ENCODE measurements at regions not wholly inside any gene's neighbourhood (a gene's known extent, or its start where the extent isn't known, plus 50 kb on each side); places are given as distances from the start of the nearest gene placed in this dataset.

DNA sequence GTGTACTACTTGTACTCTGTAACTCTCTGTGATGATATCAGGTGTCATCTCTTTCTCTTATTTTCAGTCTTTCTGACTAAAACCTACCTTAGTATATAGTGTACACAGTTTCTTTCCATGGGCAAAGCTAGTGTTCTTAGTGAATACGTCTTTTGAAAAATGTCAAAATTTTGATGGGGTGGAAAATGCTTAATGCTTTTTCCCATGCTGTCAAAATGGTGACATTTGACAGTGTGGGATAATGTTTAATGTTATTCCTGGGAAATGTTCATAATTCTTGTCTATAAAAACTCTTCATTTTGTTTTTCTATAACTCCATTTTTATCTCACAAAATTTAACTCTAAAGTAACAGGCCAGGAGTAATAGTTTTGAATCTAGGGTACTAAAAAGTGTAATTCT is 742.7 kb upstream of the FOXG1 start:
- Histone ChIP-seq H3K4me3 (no peak overlapping the region), H3K36me3 (no peaks in the 10 kb centered on the region), H3K27ac (no peak overlapping the region), H3K9me3 (no peaks in the 10 kb centered on the region), H3K27me3 (no peaks in the 10 kb centered on the region), H3K4me1 (no peaks in the 10 kb centered on the region)
- intact Hi-C loops (cut with DNase I; ENCODE audit: low total_unique reads), result no loop called here
- TF ChIP-seq POLR2A (IDR thresholded peaks at IDR 0.05), result no peak
- TF ChIP-seq EP300 (IDR thresholded peaks at IDR 0.05; ENCODE audit: low read depth), result no peak
- TF ChIP-seq, protein P1, sequence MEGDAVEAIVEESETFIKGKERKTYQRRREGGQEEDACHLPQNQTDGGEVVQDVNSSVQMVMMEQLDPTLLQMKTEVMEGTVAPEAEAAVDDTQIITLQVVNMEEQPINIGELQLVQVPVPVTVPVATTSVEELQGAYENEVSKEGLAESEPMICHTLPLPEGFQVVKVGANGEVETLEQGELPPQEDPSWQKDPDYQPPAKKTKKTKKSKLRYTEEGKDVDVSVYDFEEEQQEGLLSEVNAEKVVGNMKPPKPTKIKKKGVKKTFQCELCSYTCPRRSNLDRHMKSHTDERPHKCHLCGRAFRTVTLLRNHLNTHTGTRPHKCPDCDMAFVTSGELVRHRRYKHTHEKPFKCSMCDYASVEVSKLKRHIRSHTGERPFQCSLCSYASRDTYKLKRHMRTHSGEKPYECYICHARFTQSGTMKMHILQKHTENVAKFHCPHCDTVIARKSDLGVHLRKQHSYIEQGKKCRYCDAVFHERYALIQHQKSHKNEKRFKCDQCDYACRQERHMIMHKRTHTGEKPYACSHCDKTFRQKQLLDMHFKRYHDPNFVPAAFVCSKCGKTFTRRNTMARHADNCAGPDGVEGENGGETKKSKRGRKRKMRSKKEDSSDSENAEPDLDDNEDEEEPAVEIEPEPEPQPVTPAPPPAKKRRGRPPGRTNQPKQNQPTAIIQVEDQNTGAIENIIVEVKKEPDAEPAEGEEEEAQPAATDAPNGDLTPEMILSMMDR (IDR thresholded peaks at IDR 0.05), result no peak
- TF ChIP-seq POLR2AphosphoS5 (IDR thresholded peaks at IDR 0.05), result no peak
- no peak for DNase-seq
- in situ Hi-C loops (cut with MboI; ENCODE audit: low pct_ligation_motif_present in 1 of 4, low pct_unique_long_range_greater_than_20kb in 1 of 4, low sequenced_read_pairs in 3 of 4), result no loop called here
- WGBS, 2 donors (ENCODE audit: low coverage in 1 of 2), result 70 to 82% methylated on average over 1 of the region's 1 CpG

GRCh38 chr14:28052251-28052650 is 714.3 kb upstream of the FOXG1 start:
- Histone ChIP-seq H3K27ac (no peak overlapping the region), H3K9me3 (no peaks in the 10 kb centered on the region), H3K4me3 (no peak overlapping the region), H3K4me1 (no peaks in the 10 kb centered on the region), H3K27me3 (no peaks in the 10 kb centered on the region), H3K36me3 (no peaks in the 10 kb centered on the region)
- DNase-seq, result no peak
- in situ Hi-C loops (cut with MboI; ENCODE audit: low pct_ligation_motif_present in 1 of 4, low pct_unique_long_range_greater_than_20kb in 1 of 4, low sequenced_read_pairs in 3 of 4), result no loop called here
- 72 to 77% methylated on average over 3 of the region's 3 CpGs for WGBS, 2 donors (ENCODE audit: low coverage in 1 of 2)
- intact Hi-C loops (cut with DNase I; ENCODE audit: low total_unique reads), result no loop called here
- no peak for TF ChIP-seq POLR2AphosphoS5 (IDR thresholded peaks at IDR 0.05)
- no peak for TF ChIP-seq POLR2A (IDR thresholded peaks at IDR 0.05)
- no peak for TF ChIP-seq EP300 (IDR thresholded peaks at IDR 0.05; ENCODE audit: low read depth)
- TF ChIP-seq, protein P1 (IDR thresholded peaks at IDR 0.05), result no peak

- in situ Hi-C loops (cut with MboI; ENCODE audit: low pct_ligation_motif_present in 1 of 4, low pct_unique_long_range_greater_than_20kb in 1 of 4, low sequenced_read_pairs in 3 of 4), result no loop called here
- no peaks in the 10 kb centered on the region for H3K36me3 ChIP-seq
- no peak overlapping the region for H3K4me3 ChIP-seq
- WGBS, 2 donors (ENCODE audit: low coverage in 1 of 2), result 94 to 95% methylated on average over 3 of the region's 3 CpGs
- H3K4me1 ChIP-seq, result peaks cover 0 to 5% (median 0%) of the 10 kb centered on the region in 4 donors
- intact Hi-C loops (cut with DNase I; ENCODE audit: low total_unique reads), result no loop called here
- no peaks in the 10 kb centered on the region for H3K27me3 ChIP-seq
- H3K9me3 ChIP-seq, result no peaks in the 10 kb centered on the region
- DNase-seq, result no peak
- TF ChIP-seq POLR2A (IDR thresholded peaks at IDR 0.05), result no peak
- no peak for TF ChIP-seq EP300 (IDR thresholded peaks at IDR 0.05; ENCODE audit: low read depth)
- TF ChIP-seq, protein P1 (IDR thresholded peaks at IDR 0.05), result no peak
- TF ChIP-seq POLR2AphosphoS5 (IDR thresholded peaks at IDR 0.05), result no peak
- no peak overlapping the region for H3K27ac ChIP-seq
Observed at GRCh38 chr14:28055008-28055407, 711.6 kb upstream of the FOXG1 start.

DNA sequence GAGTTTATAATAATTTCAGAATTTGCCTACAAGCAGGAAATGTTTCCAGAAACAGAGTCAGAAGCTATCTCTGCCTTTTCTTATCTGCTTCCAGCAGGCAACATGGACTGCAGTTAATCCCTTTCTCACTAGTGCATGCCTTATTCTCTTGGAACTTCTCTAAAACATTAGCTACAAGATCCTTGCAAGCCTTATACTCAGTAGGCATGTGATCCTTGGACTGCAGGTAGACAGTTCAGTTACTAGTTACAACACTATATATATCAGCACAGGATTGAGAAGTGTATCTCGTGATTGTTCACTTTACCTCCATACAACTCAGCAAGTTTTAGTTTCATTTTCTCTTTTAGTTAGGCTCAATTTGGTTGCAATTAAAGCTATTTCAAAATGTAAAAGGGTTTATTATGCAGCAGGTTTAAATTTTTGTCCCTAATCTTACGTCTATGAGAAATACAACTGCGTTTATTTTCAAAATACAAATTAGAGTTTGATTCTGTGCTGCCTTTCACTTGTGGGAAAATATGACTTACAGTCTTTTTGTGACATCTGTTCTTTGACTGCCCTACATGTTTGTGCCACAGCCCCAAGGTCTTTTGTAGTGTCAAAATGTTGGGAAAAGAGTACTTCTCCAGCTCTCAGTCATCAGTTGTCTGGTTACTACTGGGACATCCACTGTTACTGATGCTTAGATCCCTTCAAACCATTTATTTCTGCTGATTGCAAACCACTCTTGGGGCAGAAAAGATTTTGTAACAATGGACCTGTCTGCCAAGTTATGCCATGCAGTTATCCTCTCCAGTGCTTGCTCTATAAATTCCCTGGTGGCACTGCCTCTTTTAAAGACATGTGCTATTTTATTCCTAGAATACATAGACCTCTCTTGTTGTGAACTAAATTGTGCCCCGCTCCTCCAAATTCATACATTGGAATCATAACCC is 709.0 kb upstream of the FOXG1 start:
- WGBS, 2 donors (ENCODE audit: low coverage in 1 of 2), result 39 to 40% methylated on average over 4 of the region's 4 CpGs
- in situ Hi-C loops (cut with MboI; ENCODE audit: low pct_ligation_motif_present in 1 of 4, low pct_unique_long_range_greater_than_20kb in 1 of 4, low sequenced_read_pairs in 3 of 4), result no loop called here
- Histone ChIP-seq H3K9me3 (no peaks in the 10 kb centered on the region), H3K36me3 (no peaks in the 10 kb centered on the region), H3K4me1 (peaks cover 0 to 5% (median 0%) of the 10 kb centered on the region in 4 donors), H3K27ac (no peak overlapping the region), H3K4me3 (peak overlapping the region in 1 of 4 donors; percentile 30), H3K27me3 (no peaks in the 10 kb centered on the region)
- TF ChIP-seq EP300 (IDR thresholded peaks at IDR 0.05; ENCODE audit: low read depth) (no peak), POLR2A (IDR thresholded peaks at IDR 0.05) (no peak), POLR2AphosphoS5 (IDR thresholded peaks at IDR 0.05) (no peak)
- TF ChIP-seq, protein P1 (IDR thresholded peaks at IDR 0.05), result no peak
- intact Hi-C loops (cut with DNase I; ENCODE audit: low total_unique reads), result no loop called here
- DNase-seq, result no peak
